ENCODE measurements at regions not wholly inside any gene's neighbourhood (a gene's known extent, or its start where the extent isn't known, plus 50 kb on each side); places are given as distances from the start of the nearest gene placed in this dataset.

DNA sequence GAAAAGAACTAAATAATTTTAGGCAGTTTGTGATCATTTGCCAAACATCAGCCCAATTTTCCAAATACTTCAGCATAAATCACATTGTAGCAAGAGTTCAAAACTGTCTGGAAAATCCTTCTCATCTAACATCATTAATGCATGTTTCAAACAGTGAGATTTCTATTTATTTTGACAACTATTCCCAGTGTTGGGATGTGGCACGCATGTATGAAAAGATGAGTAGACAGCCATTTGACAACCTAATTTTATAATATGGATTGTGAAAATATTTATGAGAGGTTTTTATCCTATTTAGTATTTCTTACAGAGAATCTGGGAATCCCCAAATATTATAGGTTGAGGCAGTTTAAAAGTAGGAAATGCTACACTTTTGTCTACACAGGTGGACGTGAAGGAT lies 357.6 kb upstream of the ARID1B start:
- Histone ChIP-seq H3K9ac (ENCODE audit: low read depth in 1 of 2, low read length in 2 of 2) (no peak overlapping the region), H3K36me3 (ENCODE audit: control insufficient read depth in 2 of 2, insufficient read depth in 2 of 2, low read length in 2 of 2) (no peaks in the 10 kb centered on the region), H3K4me1 (ENCODE audit: control insufficient read depth in 2 of 2, insufficient read depth in 2 of 2, low read length in 2 of 2) (peaks cover 0 to 3% of the 10 kb centered on the region in 2 donors), H3K9me3 (ENCODE audit: control insufficient read depth in 2 of 2, low read length in 2 of 2) (no peaks in the 10 kb centered on the region), H3K4me3 (ENCODE audit: low read length in 2 of 2) (no peak overlapping the region), H3K27me3 (ENCODE audit: control insufficient read depth in 2 of 2, insufficient read depth in 2 of 2, low read length in 2 of 2) (no peaks in the 10 kb centered on the region), H3K27ac (ENCODE audit: low read depth in 2 of 2, low read length in 2 of 2) (no peak overlapping the region)

DNA sequence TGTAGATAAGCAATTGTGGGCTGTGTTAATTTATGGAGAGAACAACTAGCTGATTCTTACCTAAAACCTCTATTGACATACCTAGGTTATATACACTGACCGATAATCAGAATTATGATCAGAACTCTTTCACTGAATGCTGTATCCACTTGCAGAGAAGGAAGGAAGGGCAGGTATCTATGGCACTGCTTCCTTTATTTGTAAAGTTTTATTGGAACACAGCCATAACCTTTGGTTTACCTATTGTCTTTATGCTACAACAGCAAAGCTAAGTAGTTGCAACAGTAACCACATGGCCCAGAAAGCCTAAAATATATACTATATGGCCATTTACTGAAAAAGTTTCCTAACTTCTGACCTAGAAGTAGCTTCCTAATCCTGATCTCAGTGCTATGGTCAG lies 358.9 kb upstream of the ARID1B start:
- Histone ChIP-seq H3K9ac (ENCODE audit: low read depth in 1 of 2, low read length in 2 of 2) (no peak overlapping the region), H3K36me3 (ENCODE audit: control insufficient read depth in 2 of 2, insufficient read depth in 2 of 2, low read length in 2 of 2) (no peaks in the 10 kb centered on the region)

DNA sequence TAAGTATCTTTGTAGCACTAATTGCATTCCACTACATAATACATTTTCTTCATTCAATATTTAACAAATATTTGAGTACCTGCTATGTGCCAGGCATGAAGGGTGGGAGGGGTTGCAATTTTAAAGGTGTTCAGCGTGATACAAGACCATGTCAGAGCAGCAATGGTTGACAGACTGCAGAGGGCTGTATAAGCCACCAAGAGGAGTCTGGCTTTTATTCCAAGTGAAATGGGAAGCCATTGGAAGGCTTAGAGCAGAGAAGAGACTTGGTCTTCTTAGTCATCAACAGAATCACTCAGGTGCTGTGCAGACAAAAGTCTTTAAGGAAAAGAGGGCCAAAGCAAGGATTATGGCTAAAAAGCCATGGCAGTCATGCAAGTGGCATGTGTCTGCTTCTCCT lies 360.8 kb upstream of the ARID1B start:
- no peak overlapping the region for H3K9ac ChIP-seq (ENCODE audit: low read depth in 1 of 2, low read length in 2 of 2)

More for the DNA sequence above, 358.9 kb upstream of the ARID1B start:
- H3K4me3 ChIP-seq (ENCODE audit: low read length in 2 of 2): no peak overlapping the region
- no peaks in the 10 kb centered on the region for H3K9me3 ChIP-seq (ENCODE audit: control insufficient read depth in 2 of 2, low read length in 2 of 2)
- H3K27me3 ChIP-seq (ENCODE audit: control insufficient read depth in 2 of 2, insufficient read depth in 2 of 2, low read length in 2 of 2): no peaks in the 10 kb centered on the region
- peaks cover 0 to 3% of the 10 kb centered on the region in 2 donors for H3K4me1 ChIP-seq (ENCODE audit: control insufficient read depth in 2 of 2, insufficient read depth in 2 of 2, low read length in 2 of 2)
- H3K27ac ChIP-seq (ENCODE audit: low read depth in 2 of 2, low read length in 2 of 2): no peak overlapping the region

DNA sequence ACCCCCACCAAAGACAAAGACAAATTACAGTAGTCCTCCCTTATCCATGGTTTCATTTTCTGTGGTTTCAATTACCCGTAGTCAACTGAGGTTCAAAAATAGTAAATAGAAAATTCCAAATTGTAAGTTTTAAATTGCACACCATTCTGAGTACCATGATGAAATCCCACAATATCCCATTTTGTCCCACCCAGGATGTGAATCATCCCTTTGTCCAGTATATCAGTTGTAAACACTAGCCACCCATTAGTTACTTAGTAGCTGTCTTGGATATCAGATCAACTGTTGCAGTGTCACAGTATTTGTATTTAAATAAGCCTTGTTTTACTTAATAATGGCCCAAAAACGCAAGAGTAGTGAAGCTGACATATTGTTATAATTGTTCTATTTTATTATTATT lies 364.0 kb upstream of the ARID1B start:
- H3K9ac ChIP-seq (ENCODE audit: low read depth in 1 of 2, low read length in 2 of 2): no peak overlapping the region
- H3K27ac ChIP-seq (ENCODE audit: low read depth in 2 of 2, low read length in 2 of 2): no peak overlapping the region
- no peak overlapping the region for H3K4me3 ChIP-seq (ENCODE audit: low read length in 2 of 2)
- no peaks in the 10 kb centered on the region for H3K36me3 ChIP-seq (ENCODE audit: control insufficient read depth in 2 of 2, insufficient read depth in 2 of 2, low read length in 2 of 2)
- no peaks in the 10 kb centered on the region for H3K4me1 ChIP-seq (ENCODE audit: control insufficient read depth in 2 of 2, insufficient read depth in 2 of 2, low read length in 2 of 2)
- H3K27me3 ChIP-seq (ENCODE audit: control insufficient read depth in 2 of 2, insufficient read depth in 2 of 2, low read length in 2 of 2): no peaks in the 10 kb centered on the region
- no peaks in the 10 kb centered on the region for H3K9me3 ChIP-seq (ENCODE audit: control insufficient read depth in 2 of 2, low read length in 2 of 2)

More for the DNA sequence above, 360.8 kb upstream of the ARID1B start:
- Histone ChIP-seq H3K4me1 (ENCODE audit: control insufficient read depth in 2 of 2, insufficient read depth in 2 of 2, low read length in 2 of 2) (no peaks in the 10 kb centered on the region), H3K36me3 (ENCODE audit: control insufficient read depth in 2 of 2, insufficient read depth in 2 of 2, low read length in 2 of 2) (no peaks in the 10 kb centered on the region), H3K27ac (ENCODE audit: low read depth in 2 of 2, low read length in 2 of 2) (no peak overlapping the region), H3K9me3 (ENCODE audit: control insufficient read depth in 2 of 2, low read length in 2 of 2) (no peaks in the 10 kb centered on the region), H3K27me3 (ENCODE audit: control insufficient read depth in 2 of 2, insufficient read depth in 2 of 2, low read length in 2 of 2) (no peaks in the 10 kb centered on the region), H3K4me3 (ENCODE audit: low read length in 2 of 2) (no peak overlapping the region)

DNA sequence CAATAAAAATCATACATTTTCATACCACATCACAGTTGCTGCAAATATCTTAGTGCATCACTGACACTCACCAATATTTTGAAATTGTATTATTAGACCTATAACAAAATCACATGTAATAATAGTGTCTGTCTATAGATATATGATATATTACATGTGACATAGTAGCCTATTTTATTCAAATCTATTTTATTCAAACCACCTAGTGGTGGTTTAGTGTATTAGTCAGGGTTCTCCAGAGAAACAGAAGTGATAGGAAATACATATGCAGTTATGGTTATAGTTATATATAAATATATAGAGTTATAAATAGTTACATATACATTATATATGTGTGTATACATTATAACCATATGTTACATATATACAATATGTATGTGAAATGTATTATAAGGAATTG lies 366.5 kb upstream of the ARID1B start:
- Histone ChIP-seq H3K36me3 (ENCODE audit: control insufficient read depth in 2 of 2, insufficient read depth in 2 of 2, low read length in 2 of 2) (no peaks in the 10 kb centered on the region), H3K9ac (ENCODE audit: low read depth in 1 of 2, low read length in 2 of 2) (no peak overlapping the region), H3K4me1 (ENCODE audit: control insufficient read depth in 2 of 2, insufficient read depth in 2 of 2, low read length in 2 of 2) (no peaks in the 10 kb centered on the region), H3K27me3 (ENCODE audit: control insufficient read depth in 2 of 2, insufficient read depth in 2 of 2, low read length in 2 of 2) (no peaks in the 10 kb centered on the region), H3K27ac (ENCODE audit: low read depth in 2 of 2, low read length in 2 of 2) (no peak overlapping the region), H3K9me3 (ENCODE audit: control insufficient read depth in 2 of 2, low read length in 2 of 2) (no peaks in the 10 kb centered on the region), H3K4me3 (ENCODE audit: low read length in 2 of 2) (no peak overlapping the region)

DNA sequence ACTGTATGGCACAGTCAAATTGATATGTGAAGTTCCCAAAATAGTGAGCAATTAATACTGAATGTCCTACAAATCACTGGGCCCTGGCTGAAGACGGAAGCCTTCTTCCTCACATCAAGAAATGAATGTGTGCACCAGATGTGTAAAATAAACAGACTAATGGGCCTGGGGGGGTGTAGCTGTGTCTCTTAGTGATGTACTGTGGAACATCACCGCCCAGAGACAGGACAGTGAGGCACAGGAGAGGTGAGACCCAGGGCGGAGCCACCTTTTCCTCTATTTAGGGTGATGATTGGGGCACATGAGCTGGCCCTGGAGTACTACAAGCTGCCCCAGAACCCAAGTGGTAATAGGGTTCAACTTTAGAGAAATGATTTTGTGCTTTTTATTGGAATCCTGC lies 368.5 kb upstream of the ARID1B start:
- H3K9me3 ChIP-seq (ENCODE audit: control insufficient read depth in 2 of 2, low read length in 2 of 2): no peaks in the 10 kb centered on the region
- no peaks in the 10 kb centered on the region for H3K27me3 ChIP-seq (ENCODE audit: control insufficient read depth in 2 of 2, insufficient read depth in 2 of 2, low read length in 2 of 2)
- no peak overlapping the region for H3K4me3 ChIP-seq (ENCODE audit: low read length in 2 of 2)
- no peaks in the 10 kb centered on the region for H3K4me1 ChIP-seq (ENCODE audit: control insufficient read depth in 2 of 2, insufficient read depth in 2 of 2, low read length in 2 of 2)
- H3K36me3 ChIP-seq (ENCODE audit: control insufficient read depth in 2 of 2, insufficient read depth in 2 of 2, low read length in 2 of 2): no peaks in the 10 kb centered on the region
- H3K27ac ChIP-seq (ENCODE audit: low read depth in 2 of 2, low read length in 2 of 2): no peak overlapping the region
- H3K9ac ChIP-seq (ENCODE audit: low read depth in 1 of 2, low read length in 2 of 2): no peak overlapping the region

DNA sequence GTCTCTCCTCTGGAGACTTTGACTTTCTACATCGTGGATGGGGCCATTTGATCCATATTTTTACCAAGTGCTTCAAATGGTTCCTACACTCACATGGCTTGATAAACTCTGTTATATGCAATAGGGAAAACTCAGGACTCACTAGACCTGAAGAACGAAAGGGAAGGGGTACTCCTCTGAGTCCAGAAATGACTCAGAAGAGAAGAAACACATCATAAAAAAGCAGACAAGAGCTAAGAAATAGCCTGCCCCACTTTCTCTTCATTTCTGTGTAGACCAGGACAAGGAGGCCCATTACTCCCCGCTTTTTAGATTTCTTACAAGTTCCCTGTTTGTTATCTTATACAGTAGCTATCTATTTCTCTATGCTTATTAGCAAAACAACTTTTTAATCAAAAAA lies 369.8 kb upstream of the ARID1B start:
- Histone ChIP-seq H3K27ac (ENCODE audit: low read depth in 2 of 2, low read length in 2 of 2) (no peak overlapping the region), H3K9me3 (ENCODE audit: control insufficient read depth in 2 of 2, low read length in 2 of 2) (no peaks in the 10 kb centered on the region), H3K36me3 (ENCODE audit: control insufficient read depth in 2 of 2, insufficient read depth in 2 of 2, low read length in 2 of 2) (no peaks in the 10 kb centered on the region), H3K9ac (ENCODE audit: low read depth in 1 of 2, low read length in 2 of 2) (no peak overlapping the region), H3K27me3 (ENCODE audit: control insufficient read depth in 2 of 2, insufficient read depth in 2 of 2, low read length in 2 of 2) (no peaks in the 10 kb centered on the region), H3K4me3 (ENCODE audit: low read length in 2 of 2) (no peak overlapping the region), H3K4me1 (ENCODE audit: control insufficient read depth in 2 of 2, insufficient read depth in 2 of 2, low read length in 2 of 2) (no peaks in the 10 kb centered on the region)

DNA sequence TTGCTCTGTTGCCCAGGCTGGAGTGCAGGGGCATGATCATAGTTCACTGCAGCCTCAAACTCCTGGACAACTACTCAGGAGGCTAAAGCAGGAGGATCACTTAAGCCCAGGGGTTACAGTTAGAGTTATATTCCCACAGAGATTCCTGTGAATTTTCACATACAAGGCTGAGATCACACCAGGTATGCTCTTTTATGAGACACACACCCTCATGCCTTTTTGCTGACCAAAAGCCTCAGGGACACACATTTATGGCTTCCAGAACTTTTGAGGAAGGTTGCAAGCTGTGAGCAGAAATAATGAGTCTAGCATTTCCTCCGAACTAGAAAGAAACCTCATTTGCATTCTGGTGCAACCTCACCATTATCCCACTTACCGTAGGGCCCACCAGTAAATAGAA lies 370.5 kb upstream of the ARID1B start:
- no peak overlapping the region for H3K9ac ChIP-seq (ENCODE audit: low read depth in 1 of 2, low read length in 2 of 2)
- H3K36me3 ChIP-seq (ENCODE audit: control insufficient read depth in 2 of 2, insufficient read depth in 2 of 2, low read length in 2 of 2): no peaks in the 10 kb centered on the region
- H3K9me3 ChIP-seq (ENCODE audit: control insufficient read depth in 2 of 2, low read length in 2 of 2): no peaks in the 10 kb centered on the region
- no peaks in the 10 kb centered on the region for H3K27me3 ChIP-seq (ENCODE audit: control insufficient read depth in 2 of 2, insufficient read depth in 2 of 2, low read length in 2 of 2)
- H3K4me3 ChIP-seq (ENCODE audit: low read length in 2 of 2): no peak overlapping the region
- no peaks in the 10 kb centered on the region for H3K4me1 ChIP-seq (ENCODE audit: control insufficient read depth in 2 of 2, insufficient read depth in 2 of 2, low read length in 2 of 2)
- no peak overlapping the region for H3K27ac ChIP-seq (ENCODE audit: low read depth in 2 of 2, low read length in 2 of 2)

DNA sequence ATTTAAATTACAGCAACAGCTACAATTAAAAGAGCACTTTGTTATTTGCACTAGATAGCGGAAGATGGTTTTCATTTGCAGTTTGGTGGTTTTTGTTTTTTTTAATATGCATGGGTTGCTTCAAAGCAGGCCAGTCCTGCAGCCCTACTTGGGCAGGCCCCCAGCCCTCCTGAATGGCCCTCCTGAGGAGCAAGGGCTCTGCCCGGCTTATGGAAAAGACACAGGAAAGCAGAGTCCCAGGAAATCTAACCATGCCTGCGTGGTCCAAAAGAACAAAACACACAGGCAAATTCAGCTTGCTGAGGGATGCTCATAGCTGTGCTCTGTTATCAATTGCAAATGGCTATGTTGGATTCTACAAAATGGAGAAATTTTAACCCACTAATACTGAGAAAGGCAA lies 371.1 kb upstream of the ARID1B start:
- no peaks in the 10 kb centered on the region for H3K36me3 ChIP-seq (ENCODE audit: control insufficient read depth in 2 of 2, insufficient read depth in 2 of 2, low read length in 2 of 2)
- H3K4me3 ChIP-seq (ENCODE audit: low read length in 2 of 2): no peak overlapping the region
- no peaks in the 10 kb centered on the region for H3K4me1 ChIP-seq (ENCODE audit: control insufficient read depth in 2 of 2, insufficient read depth in 2 of 2, low read length in 2 of 2)
- H3K9ac ChIP-seq (ENCODE audit: low read depth in 1 of 2, low read length in 2 of 2): no peak overlapping the region
- no peaks in the 10 kb centered on the region for H3K9me3 ChIP-seq (ENCODE audit: control insufficient read depth in 2 of 2, low read length in 2 of 2)
- H3K27me3 ChIP-seq (ENCODE audit: control insufficient read depth in 2 of 2, insufficient read depth in 2 of 2, low read length in 2 of 2): no peaks in the 10 kb centered on the region
- no peak overlapping the region for H3K27ac ChIP-seq (ENCODE audit: low read depth in 2 of 2, low read length in 2 of 2)

DNA sequence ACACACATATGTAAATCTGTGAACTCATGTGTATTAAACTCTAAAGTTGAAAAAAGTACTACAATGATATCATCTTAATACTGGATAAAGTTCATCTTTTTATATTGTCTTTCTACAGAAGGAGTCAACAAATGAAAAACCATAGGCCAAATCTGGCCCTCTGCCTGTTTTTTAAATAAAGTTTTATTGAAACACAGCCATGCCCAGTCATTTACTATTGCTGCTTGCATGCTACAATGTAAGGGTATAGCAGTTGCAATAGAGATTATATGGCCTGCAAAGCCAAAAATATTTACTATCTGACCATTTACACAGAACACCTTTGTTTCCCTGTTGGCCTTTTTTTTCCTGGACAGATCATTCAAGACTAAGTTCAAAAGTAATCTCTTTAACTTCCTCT lies 374.6 kb upstream of the ARID1B start:
- Histone ChIP-seq H3K27ac (ENCODE audit: low read depth in 2 of 2, low read length in 2 of 2) (no peak overlapping the region), H3K36me3 (ENCODE audit: control insufficient read depth in 2 of 2, insufficient read depth in 2 of 2, low read length in 2 of 2) (no peaks in the 10 kb centered on the region), H3K4me1 (ENCODE audit: control insufficient read depth in 2 of 2, insufficient read depth in 2 of 2, low read length in 2 of 2) (no peaks in the 10 kb centered on the region), H3K4me3 (ENCODE audit: low read length in 2 of 2) (no peak overlapping the region), H3K9ac (ENCODE audit: low read depth in 1 of 2, low read length in 2 of 2) (no peak overlapping the region), H3K9me3 (ENCODE audit: control insufficient read depth in 2 of 2, low read length in 2 of 2) (no peaks in the 10 kb centered on the region), H3K27me3 (ENCODE audit: control insufficient read depth in 2 of 2, insufficient read depth in 2 of 2, low read length in 2 of 2) (no peaks in the 10 kb centered on the region)

DNA sequence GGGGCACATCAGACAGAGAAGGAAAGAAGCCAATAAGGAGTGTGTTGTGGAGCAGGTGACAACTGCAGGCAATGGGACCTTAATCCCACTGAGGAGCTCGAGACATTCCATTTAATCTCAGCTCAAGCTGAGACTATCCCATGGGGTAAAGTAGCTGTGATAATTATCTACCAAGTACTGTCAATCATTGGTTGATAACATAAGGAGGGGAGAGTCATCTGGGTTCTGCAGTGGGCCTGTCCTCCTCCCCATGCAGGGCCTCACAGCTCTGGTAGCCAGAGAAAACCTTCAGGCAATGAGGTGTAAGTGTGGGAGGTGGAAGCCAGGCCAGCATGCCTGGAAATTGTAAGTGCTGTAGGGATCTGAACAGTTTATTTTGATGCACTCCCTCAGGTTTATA lies 375.0 kb upstream of the ARID1B start:
- no peaks in the 10 kb centered on the region for H3K27me3 ChIP-seq (ENCODE audit: control insufficient read depth in 2 of 2, insufficient read depth in 2 of 2, low read length in 2 of 2)
- no peaks in the 10 kb centered on the region for H3K36me3 ChIP-seq (ENCODE audit: control insufficient read depth in 2 of 2, insufficient read depth in 2 of 2, low read length in 2 of 2)
- H3K27ac ChIP-seq (ENCODE audit: low read depth in 2 of 2, low read length in 2 of 2): no peak overlapping the region
- no peaks in the 10 kb centered on the region for H3K4me1 ChIP-seq (ENCODE audit: control insufficient read depth in 2 of 2, insufficient read depth in 2 of 2, low read length in 2 of 2)
- H3K4me3 ChIP-seq (ENCODE audit: low read length in 2 of 2): no peak overlapping the region
- no peaks in the 10 kb centered on the region for H3K9me3 ChIP-seq (ENCODE audit: control insufficient read depth in 2 of 2, low read length in 2 of 2)
- no peak overlapping the region for H3K9ac ChIP-seq (ENCODE audit: low read depth in 1 of 2, low read length in 2 of 2)

Data from mucosa of rectum (tissue), 2 donors.